ENCODE measurements at regions not wholly inside any gene's neighbourhood (a gene's known extent, or its start where the extent isn't known, plus 50 kb on each side); places are given as distances from the start of the nearest gene placed in this dataset.

GRCh38 chr10:8499752-8500390 lies 445.4 kb downstream of the GATA3 start:
- TF ChIP-seq POLR2A (IDR thresholded peaks at IDR 0.05; ENCODE audit: low read depth, low read length) (no peak), POLR2AphosphoS5 (IDR thresholded peaks at IDR 0.05; ENCODE audit: low read depth, low read length) (no peak)
